Right lobe of liver (tissue), 4 donors: ENCODE measurements at regions not wholly inside any gene's neighbourhood (a gene's known extent, or its start where the extent isn't known, plus 50 kb on each side); places are given as distances from the start of the nearest gene placed in this dataset.

Experiments used
- POLR2A ChIP-seq: fragments of 450-650 bp; IDR thresholded peaks from one replicate; pipeline ENCODE4 v1.6.1; 2017; ENCODE audit warnings: antibody characterized with exemption, mild to moderate bottlenecking
- TF ChIP-seq, protein P1 (sequence below), 4 donors: fragments of 200-600 bp in 3 of 4; fragments of 450-650 bp in 1 of 4; IDR thresholded peaks; one replicate each; pipeline versions ENCODE4 v1.5.1 to v1.8.0; 2016 to 2022; ENCODE audit warnings: antibody characterized with exemption in 4 of 4, mild to moderate bottlenecking in 2 of 4
- donor health status: DM: no; HTN: no; CAD: no.
- donor health status: DM: no; HTN: no; CAD: no.
- donor health status: DM: no; HTN: yes; CAD: no.

DNA sequence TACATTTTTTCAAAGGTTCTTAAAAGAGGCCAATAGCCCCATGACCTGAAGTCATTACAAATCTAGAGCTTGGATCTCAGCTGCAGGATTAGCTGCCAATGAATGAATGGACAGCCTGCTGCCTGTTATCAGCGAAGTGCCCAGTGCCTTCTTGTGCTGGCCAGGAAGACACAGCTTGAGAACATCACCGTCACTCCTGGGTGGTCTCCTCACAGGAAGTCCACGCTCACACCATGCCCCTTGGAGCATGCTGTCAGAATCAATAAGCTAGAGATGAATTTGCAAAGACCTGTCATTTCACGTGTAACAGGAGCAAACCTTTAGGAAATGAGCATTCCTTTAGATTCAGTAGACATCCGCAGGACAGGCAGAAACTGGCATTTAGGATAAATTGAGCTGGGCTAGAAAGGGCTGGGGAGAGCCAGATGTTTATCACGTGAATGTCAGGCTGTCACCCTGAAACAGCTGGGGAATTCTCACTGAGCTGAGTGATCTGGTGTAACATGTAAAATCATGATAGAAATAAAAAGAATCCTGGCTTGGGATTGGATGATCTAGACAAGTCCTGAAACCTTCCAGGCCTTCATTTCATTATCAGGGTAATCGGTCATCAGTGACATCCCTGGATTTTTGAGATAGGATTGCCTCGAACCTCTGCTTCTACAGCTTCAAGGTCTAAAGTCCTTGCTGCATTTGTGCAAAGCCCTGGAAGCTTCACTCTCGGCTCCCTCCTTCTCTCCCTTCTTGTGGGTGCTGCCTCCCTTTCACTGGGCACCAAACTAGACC, 49.9 kb upstream of the MEDAG start:
- TF ChIP-seq, protein P1, sequence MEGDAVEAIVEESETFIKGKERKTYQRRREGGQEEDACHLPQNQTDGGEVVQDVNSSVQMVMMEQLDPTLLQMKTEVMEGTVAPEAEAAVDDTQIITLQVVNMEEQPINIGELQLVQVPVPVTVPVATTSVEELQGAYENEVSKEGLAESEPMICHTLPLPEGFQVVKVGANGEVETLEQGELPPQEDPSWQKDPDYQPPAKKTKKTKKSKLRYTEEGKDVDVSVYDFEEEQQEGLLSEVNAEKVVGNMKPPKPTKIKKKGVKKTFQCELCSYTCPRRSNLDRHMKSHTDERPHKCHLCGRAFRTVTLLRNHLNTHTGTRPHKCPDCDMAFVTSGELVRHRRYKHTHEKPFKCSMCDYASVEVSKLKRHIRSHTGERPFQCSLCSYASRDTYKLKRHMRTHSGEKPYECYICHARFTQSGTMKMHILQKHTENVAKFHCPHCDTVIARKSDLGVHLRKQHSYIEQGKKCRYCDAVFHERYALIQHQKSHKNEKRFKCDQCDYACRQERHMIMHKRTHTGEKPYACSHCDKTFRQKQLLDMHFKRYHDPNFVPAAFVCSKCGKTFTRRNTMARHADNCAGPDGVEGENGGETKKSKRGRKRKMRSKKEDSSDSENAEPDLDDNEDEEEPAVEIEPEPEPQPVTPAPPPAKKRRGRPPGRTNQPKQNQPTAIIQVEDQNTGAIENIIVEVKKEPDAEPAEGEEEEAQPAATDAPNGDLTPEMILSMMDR (IDR thresholded peaks at IDR 0.05): no peak
- no peak for TF ChIP-seq POLR2A
